SU-DHL-6 (cell line): ENCODE measurements at regions not wholly inside any gene's neighbourhood (a gene's known extent, or its start where the extent isn't known, plus 50 kb on each side); places are given as distances from the start of the nearest gene placed in this dataset.
A peak's percentile ranks its signal among the peaks of the same experiment; 100 is the strongest.

Experiments
- H2AFZ ChIP-seq: fragments of 200-600 bp; sonication (generic); 2 replicates; pipeline ENCODE4 v1.6.1; 2014; ENCODE audit warnings: low read depth, mild to moderate bottlenecking, moderate library complexity, mixed read lengths, antibody characterized with exemption, low read length; ENCODE audit not compliant: severe bottlenecking
- H3F3A ChIP-seq: fragments of 200-600 bp; shearing (Covaris generic); 2 replicates; pipeline ENCODE4 v1.6.0; 2016; ENCODE audit warnings: antibody characterized with exemption, mild to moderate bottlenecking; ENCODE audit not compliant: insufficient read depth
- H3K27ac ChIP-seq: fragments of 200-600 bp; sonication (generic); 2 replicates; pipeline ENCODE4 v1.5.1; 2016; ENCODE audit warnings: low read depth, mild to moderate bottlenecking, low read length, moderate library complexity, mixed read lengths
- H3K27me3 ChIP-seq: fragments of 200-600 bp; sonication (generic), shearing (Covaris generic); 2 replicates; pipeline ENCODE4 v1.6.0; 2014; ENCODE audit warnings: mild to moderate bottlenecking, low read length
- H3K36me3 ChIP-seq: fragments of 200-600 bp; sonication (generic); 2 replicates; pipeline ENCODE4 v1.6.1; 2014; ENCODE audit warnings: mild to moderate bottlenecking, low read length, mixed read lengths
- H3K4me2 ChIP-seq: fragments of 300-600, 200-600 bp; shearing (Covaris generic), sonication (generic); 2 replicates; pipeline ENCODE4 v1.6.0; 2014; ENCODE audit warnings: low read length, low read depth, mild to moderate bottlenecking; ENCODE audit not compliant: poor library complexity, severe bottlenecking
- H3K4me3 ChIP-seq: fragments of 200-600 bp; sonication (generic); 2 replicates; pipeline ENCODE4 v1.5.1; 2014; ENCODE audit warnings: antibody characterized with exemption, low read length, mild to moderate bottlenecking, mixed read lengths; ENCODE audit not compliant: insufficient read depth, poor library complexity, severe bottlenecking
- H3K79me2 ChIP-seq: fragments of 200-600 bp; sonication (generic); 2 replicates; pipeline ENCODE4 v1.6.1; 2014; ENCODE audit warnings: mild to moderate bottlenecking, low read length, moderate library complexity; ENCODE audit not compliant: insufficient read depth
- H3K9ac ChIP-seq: fragments of 200-600 bp; sonication (generic); 2 replicates; pipeline ENCODE4 v1.7.0; 2014; ENCODE audit warnings: mild to moderate bottlenecking, low read length
- H3K9me2 ChIP-seq: fragments of 200-600 bp; sonication (generic); replicated peaks from 2 replicates; pipeline ENCODE4 v1.6.1; 2014; ENCODE audit warnings: low read length; ENCODE audit not compliant: insufficient read depth
- H3K9me3 ChIP-seq: fragments of 200-600 bp; sonication (generic); 2 replicates; pipeline ENCODE4 v1.6.1; 2014; ENCODE audit warnings: low read length, mixed read lengths; ENCODE audit not compliant: insufficient read depth
- H4K20me1 ChIP-seq: fragments of 200-600 bp; sonication (generic); 2 replicates; pipeline ENCODE4 v1.6.1; 2014; ENCODE audit warnings: low read depth, mild to moderate bottlenecking, antibody characterized with exemption, low read length, moderate library complexity, mixed read lengths
- CTCF ChIP-seq: fragments of 200-600 bp; sonication (generic); IDR thresholded peaks from one replicate; pipeline ENCODE4 v1.5.1; 2017; ENCODE audit warnings: antibody characterized with exemption, mild to moderate bottlenecking, low read length, moderate library complexity; ENCODE audit not compliant: insufficient read depth, poor library complexity, severe bottlenecking
- EZH2phosphoT487 ChIP-seq: fragments of 200-600 bp; sonication (generic), shearing (Covaris generic); conservative IDR thresholded peaks from 2 replicates; pipeline ENCODE4 v1.6.1; 2018; ENCODE audit warnings: mild to moderate bottlenecking, antibody characterized with exemption, low read length, moderate library complexity, mixed read lengths

- TF ChIP-seq CTCF: peak; percentile 78
- no peak for TF ChIP-seq EZH2phosphoT487
- H3K27me3 ChIP-seq: no peaks in the 10 kb centered on the region
- H3K36me3 ChIP-seq: no peaks in the 10 kb centered on the region
- no peak overlapping the region for H3K27ac ChIP-seq
- H4K20me1 ChIP-seq: no peaks in the 10 kb centered on the region
- H3F3A ChIP-seq: no peaks in the 10 kb centered on the region
- H3K9me3 ChIP-seq: no peaks in the 10 kb centered on the region
- H3K4me3 ChIP-seq: no peak overlapping the region
- H3K4me2 ChIP-seq: no peak overlapping the region
- peak overlapping the region; percentile 29 for H2AFZ ChIP-seq
- H3K9ac ChIP-seq: no peak overlapping the region
- H3K79me2 ChIP-seq: no peaks in the 10 kb centered on the region
- no peaks in the 10 kb centered on the region for H3K9me2 ChIP-seq
These were observed 240.1 kb upstream of the OR4E1 start for GRCh38 chr14:21913759-21914158.

GRCh38 chr14:21912367-21912766, 238.7 kb upstream of the OR4E1 start:
- no peaks in the 10 kb centered on the region for H3F3A ChIP-seq
- no peak overlapping the region for H3K9ac ChIP-seq
- no peaks in the 10 kb centered on the region for H4K20me1 ChIP-seq
- no peaks in the 10 kb centered on the region for H3K36me3 ChIP-seq
- no peaks in the 10 kb centered on the region for H3K79me2 ChIP-seq
- H3K4me2 ChIP-seq: no peak overlapping the region
- no peaks in the 10 kb centered on the region for H3K9me3 ChIP-seq
- no peaks in the 10 kb centered on the region for H3K9me2 ChIP-seq
- no peak overlapping the region for H3K4me3 ChIP-seq
- no peak overlapping the region for H2AFZ ChIP-seq
- H3K27ac ChIP-seq: no peak overlapping the region
- TF ChIP-seq CTCF: no peak
- TF ChIP-seq EZH2phosphoT487: no peak
- no peaks in the 10 kb centered on the region for H3K27me3 ChIP-seq

- no peak overlapping the region for H3K4me3 ChIP-seq
- H3F3A ChIP-seq: no peaks in the 10 kb centered on the region
- H3K36me3 ChIP-seq: no peaks in the 10 kb centered on the region
- no peak overlapping the region for H2AFZ ChIP-seq
- no peak overlapping the region for H3K27ac ChIP-seq
- H3K9me2 ChIP-seq: no peaks in the 10 kb centered on the region
- H3K9ac ChIP-seq: no peak overlapping the region
- TF ChIP-seq CTCF: no peak
- no peak for TF ChIP-seq EZH2phosphoT487
- no peak overlapping the region for H3K4me2 ChIP-seq
- H3K79me2 ChIP-seq: no peaks in the 10 kb centered on the region
- no peaks in the 10 kb centered on the region for H3K9me3 ChIP-seq
- H4K20me1 ChIP-seq: no peaks in the 10 kb centered on the region
- H3K27me3 ChIP-seq: no peaks in the 10 kb centered on the region
These were observed 238.3 kb upstream of the OR4E1 start for GRCh38 chr14:21911877-21912276.

- Histone ChIP-seq H3K27ac (no peak overlapping the region), H4K20me1 (no peaks in the 10 kb centered on the region), H3K9me3 (no peaks in the 10 kb centered on the region), H3K36me3 (no peaks in the 10 kb centered on the region), H3K4me2 (no peak overlapping the region), H3K9me2 (no peaks in the 10 kb centered on the region), H3K79me2 (no peaks in the 10 kb centered on the region), H2AFZ (no peak overlapping the region), H3F3A (no peaks in the 10 kb centered on the region), H3K27me3 (no peaks in the 10 kb centered on the region), H3K9ac (no peak overlapping the region), H3K4me3 (no peak overlapping the region)
- TF ChIP-seq EZH2phosphoT487 (no peak), CTCF (no peak)
These were observed 236.6 kb upstream of the OR4E1 start for GRCh38 chr14:21910260-21910659.
